ENCODE measurements at regions not wholly inside any gene's neighbourhood (a gene's known extent, or its start where the extent isn't known, plus 50 kb on each side); places are given as distances from the start of the nearest gene placed in this dataset.

GRCh38 chr19:32104850-32105235, 240.6 kb upstream of the ZNF507 start:
- TF ChIP-seq TCF12 (IDR thresholded peaks at IDR 0.05; ENCODE audit: low read depth) = no peak
- TF ChIP-seq RAD21 (IDR thresholded peaks at IDR 0.05; ENCODE audit: low read depth) = no peak
- TF ChIP-seq MAX (IDR thresholded peaks at IDR 0.05) = no peak
- no peak for TF ChIP-seq REST (IDR thresholded peaks at IDR 0.05; ENCODE audit: low read depth)
- no peak for TF ChIP-seq TEAD4 (IDR thresholded peaks at IDR 0.05)
- TF ChIP-seq YY1 (IDR thresholded peaks at IDR 0.05; ENCODE audit: low read depth) = no peak
- no peak for TF ChIP-seq TAF1 (IDR thresholded peaks at IDR 0.05; ENCODE audit: low read depth)
- TF ChIP-seq EP300 (IDR thresholded peaks at IDR 0.05; ENCODE audit: borderline replicate concordance) = no peak
- TF ChIP-seq CEBPB (IDR thresholded peaks at IDR 0.05) = no peak
- no peak for TF ChIP-seq NFIC (IDR thresholded peaks at IDR 0.05)
- TF ChIP-seq, protein P1, sequence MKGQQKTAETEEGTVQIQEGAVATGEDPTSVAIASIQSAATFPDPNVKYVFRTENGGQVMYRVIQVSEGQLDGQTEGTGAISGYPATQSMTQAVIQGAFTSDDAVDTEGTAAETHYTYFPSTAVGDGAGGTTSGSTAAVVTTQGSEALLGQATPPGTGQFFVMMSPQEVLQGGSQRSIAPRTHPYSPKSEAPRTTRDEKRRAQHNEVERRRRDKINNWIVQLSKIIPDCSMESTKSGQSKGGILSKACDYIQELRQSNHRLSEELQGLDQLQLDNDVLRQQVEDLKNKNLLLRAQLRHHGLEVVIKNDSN (IDR thresholded peaks at IDR 0.05) = no peak

Data from Ishikawa (cell line).